CD14-positive monocyte (primary cell): ENCODE measurements at regions not wholly inside any gene's neighbourhood (a gene's known extent, or its start where the extent isn't known, plus 50 kb on each side); places are given as distances from the start of the nearest gene placed in this dataset.
A peak's percentile ranks its signal among the peaks of the same experiment; 100 is the strongest.

Experiments used
- DNase-seq, 3 donors: peaks; one replicate each; pipeline ENCODE4 v3.0.0-alpha.2; 2011 to 2022
- H2AFZ ChIP-seq: 2 replicates; pipeline ENCODE4 v1.6.0; 2012; ENCODE audit warnings: mild to moderate bottlenecking, low read depth, low read length, inconsistent platforms; ENCODE audit not compliant: insufficient read depth, poor library complexity, severe bottlenecking
- H3K27ac ChIP-seq, 2 donors: 1 replicate in 1 of 2; 2 replicates in 1 of 2; pipeline ENCODE4 v1.5.1; 2012 to 2013; ENCODE audit warnings: low read length in 2 of 2, control low read depth in 1 of 2, inconsistent platforms in 1 of 2, low read depth in 1 of 2, mild to moderate bottlenecking in 1 of 2
- H3K27me3 ChIP-seq, 2 donors: one replicate each; pipeline versions ENCODE4 v1.6.0 to v1.6.1; 2011 to 2013; ENCODE audit warnings: low read length in 2 of 2; ENCODE audit not compliant: control insufficient read depth in 2 of 2, insufficient read depth in 2 of 2
- H3K36me3 ChIP-seq, 2 donors: replicated peaks in 1 of 2; 1 replicate in 1 of 2; 2 replicates in 1 of 2; pipeline versions ENCODE4 v1.5.1 to v1.6.1; 2012 to 2013; ENCODE audit warnings: low read length in 2 of 2, control low read depth in 1 of 2, inconsistent platforms in 1 of 2, mild to moderate bottlenecking in 1 of 2; ENCODE audit not compliant: insufficient read depth in 2 of 2, control insufficient read depth in 1 of 2
- H3K4me1 ChIP-seq, 2 donors: 1 replicate in 1 of 2; 2 replicates in 1 of 2; pipeline versions ENCODE4 v1.5.1 to v1.6.1; 2012 to 2013; ENCODE audit warnings: low read length in 2 of 2, control low read depth in 1 of 2, inconsistent platforms in 1 of 2, mild to moderate bottlenecking in 1 of 2, moderate library complexity in 1 of 2; ENCODE audit not compliant: insufficient read depth in 2 of 2, control insufficient read depth in 1 of 2
- H3K4me2 ChIP-seq: replicated peaks from 2 replicates; pipeline ENCODE3; 2012; ENCODE audit warnings: low read length, moderate library complexity, mild to moderate bottlenecking; ENCODE audit not compliant: poor library complexity, severe bottlenecking; ENCODE audit errors: extremely low read depth
- H3K4me3 ChIP-seq, 3 experiments: fragments of 200-600 bp in 1 of 3; sonication (generic) in 1 of 3; replicated peaks in 1 of 3; 1 replicate in 2 of 3; 2 replicates in 1 of 3; pipeline ENCODE4 v1.5.1; 2011 to 2013; ENCODE audit warnings: low read length in 3 of 3, mild to moderate bottlenecking in 3 of 3, control low read depth in 2 of 3, low read depth in 2 of 3, inconsistent platforms in 1 of 3, moderate library complexity in 1 of 3
- H3K79me2 ChIP-seq: 2 replicates; pipeline ENCODE4 v1.6.0; 2012; ENCODE audit warnings: mild to moderate bottlenecking, control low read depth, inconsistent platforms, low read length, moderate library complexity; ENCODE audit not compliant: insufficient read depth
- H3K9ac ChIP-seq: 2 replicates; pipeline ENCODE4 v1.6.0; 2017; ENCODE audit warnings: low read length, mild to moderate bottlenecking; ENCODE audit not compliant: insufficient read depth, poor library complexity, severe bottlenecking
- H3K9me3 ChIP-seq, 2 donors: replicated peaks in 1 of 2; 1 replicate in 1 of 2; 2 replicates in 1 of 2; pipeline versions ENCODE4 v1.5.1 to v1.6.1; 2012 to 2013; ENCODE audit warnings: low read length in 2 of 2, control low read depth in 1 of 2; ENCODE audit not compliant: control insufficient read depth in 1 of 2, insufficient read depth in 1 of 2
- H4K20me1 ChIP-seq: 2 replicates; pipeline ENCODE4 v1.6.0; 2012; ENCODE audit warnings: mild to moderate bottlenecking, low read length, control low read depth, moderate library complexity; ENCODE audit not compliant: insufficient read depth
- H3K27ac Mint-ChIP-seq, 7 donors: one replicate each; pipeline ENCODE4 v1.8.0; 2020; ENCODE audit warnings: mild to moderate bottlenecking in 7 of 7, mixed read lengths in 7 of 7, moderate library complexity in 6 of 7, inconsistent platforms in 2 of 7
- H3K27me3 Mint-ChIP-seq, 3 donors: one replicate each; pipeline ENCODE4 v1.8.0; 2021 to 2022; ENCODE audit warnings: low read depth in 3 of 3, mild to moderate bottlenecking in 3 of 3, mixed read lengths in 3 of 3, moderate library complexity in 3 of 3, inconsistent platforms in 1 of 3
- H3K36me3 Mint-ChIP-seq, 2 donors: one replicate each; pipeline ENCODE4 v1.8.0; 2020; ENCODE audit warnings: mixed read lengths in 2 of 2, inconsistent platforms in 1 of 2, mild to moderate bottlenecking in 1 of 2
- H3K4me1 Mint-ChIP-seq: one replicate; pipeline ENCODE4 v1.8.0; 2020; ENCODE audit warnings: mild to moderate bottlenecking, mixed read lengths
- H3K4me3 Mint-ChIP-seq, 2 donors: one replicate each; pipeline ENCODE4 v1.8.0; 2020; ENCODE audit warnings: mild to moderate bottlenecking in 2 of 2, mixed read lengths in 2 of 2, moderate library complexity in 1 of 2
- H3K9me3 Mint-ChIP-seq, 7 donors: one replicate each; pipeline ENCODE4 v1.8.0; 2020 to 2022; ENCODE audit warnings: mixed read lengths in 7 of 7, mild to moderate bottlenecking in 6 of 7, moderate library complexity in 6 of 7, inconsistent platforms in 2 of 7
- WGBS: methylation state at CpG from one replicate; pipeline ENCODE4 v1.1.5; 2013; ENCODE audit warnings: missing lambda C conversion rate; ENCODE audit not compliant: insufficient coverage; 5-methylcytosine and 5-hydroxymethylcytosine counted together
- intact Hi-C, 2 donors: fragments of 100-400 bp; cut with micrococcal nuclease; formaldehyde crosslinking; loops; one replicate each; pipeline versions ENCODE4 v1.15.0 to v1.15.1; 2023
- TF ChIP-seq, protein P1 (sequence below): fragments of 200-600 bp; IDR thresholded peaks from one replicate; pipeline ENCODE4 v1.8.0; 2022; ENCODE audit warnings: antibody characterized with exemption, mild to moderate bottlenecking

DNA sequence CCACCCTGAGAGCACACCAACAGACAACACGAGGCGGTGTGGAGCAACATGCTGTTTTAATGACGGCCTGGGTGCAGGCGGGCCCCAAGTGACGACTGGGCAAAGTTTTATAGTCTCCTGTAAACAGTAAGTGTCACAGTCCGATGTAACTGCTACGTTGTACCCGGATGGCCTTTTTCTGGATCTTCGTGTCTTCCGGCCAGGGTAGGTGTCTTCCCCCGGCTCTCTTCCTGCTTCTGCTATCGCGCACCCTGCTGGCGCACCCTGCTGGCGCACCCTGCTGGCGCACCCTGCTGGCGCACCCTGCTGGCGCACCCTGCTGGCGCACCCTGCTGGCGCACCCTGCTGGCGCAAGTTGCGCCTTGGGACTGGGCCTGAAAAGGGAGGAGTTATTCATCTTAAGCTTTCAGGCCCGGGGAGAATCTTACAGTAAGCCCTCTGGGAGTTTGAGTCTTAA is 143.0 kb upstream of the TARS1 start:
- peaks cover 17 to 18% of the 10 kb centered on the region in 2 donors for H3K4me1 ChIP-seq
- H3K9me3 Mint-ChIP-seq, result peaks cover 0 to 10% (median 2%) of the 10 kb centered on the region in 7 donors
- no peaks in the 10 kb centered on the region for H3K36me3 ChIP-seq
- H3K4me3 Mint-ChIP-seq, result no peak overlapping the region
- no peaks in the 10 kb centered on the region for H3K27me3 ChIP-seq
- 93% methylated on average over 17 of the region's 23 CpGs for WGBS
- peaks cover 0 to 10% of the 10 kb centered on the region in 2 donors for H3K9me3 ChIP-seq
- H3K4me3 ChIP-seq, result no peak overlapping the region
- H3K27me3 Mint-ChIP-seq, result peaks cover under 1 to 4% (median 1%) of the 10 kb centered on the region in 3 donors
- H4K20me1 ChIP-seq, result no peaks in the 10 kb centered on the region
- intact Hi-C loops, result no loop called here
- no peaks in the 10 kb centered on the region for H3K79me2 ChIP-seq
- DNase-seq, result no peak
- no peak overlapping the region for H3K27ac Mint-ChIP-seq
- H3K36me3 Mint-ChIP-seq, result no peaks in the 10 kb centered on the region
- peaks cover 18% of the 10 kb centered on the region for H3K4me1 Mint-ChIP-seq
- TF ChIP-seq, protein P1, sequence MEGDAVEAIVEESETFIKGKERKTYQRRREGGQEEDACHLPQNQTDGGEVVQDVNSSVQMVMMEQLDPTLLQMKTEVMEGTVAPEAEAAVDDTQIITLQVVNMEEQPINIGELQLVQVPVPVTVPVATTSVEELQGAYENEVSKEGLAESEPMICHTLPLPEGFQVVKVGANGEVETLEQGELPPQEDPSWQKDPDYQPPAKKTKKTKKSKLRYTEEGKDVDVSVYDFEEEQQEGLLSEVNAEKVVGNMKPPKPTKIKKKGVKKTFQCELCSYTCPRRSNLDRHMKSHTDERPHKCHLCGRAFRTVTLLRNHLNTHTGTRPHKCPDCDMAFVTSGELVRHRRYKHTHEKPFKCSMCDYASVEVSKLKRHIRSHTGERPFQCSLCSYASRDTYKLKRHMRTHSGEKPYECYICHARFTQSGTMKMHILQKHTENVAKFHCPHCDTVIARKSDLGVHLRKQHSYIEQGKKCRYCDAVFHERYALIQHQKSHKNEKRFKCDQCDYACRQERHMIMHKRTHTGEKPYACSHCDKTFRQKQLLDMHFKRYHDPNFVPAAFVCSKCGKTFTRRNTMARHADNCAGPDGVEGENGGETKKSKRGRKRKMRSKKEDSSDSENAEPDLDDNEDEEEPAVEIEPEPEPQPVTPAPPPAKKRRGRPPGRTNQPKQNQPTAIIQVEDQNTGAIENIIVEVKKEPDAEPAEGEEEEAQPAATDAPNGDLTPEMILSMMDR, result no peak
- no peak overlapping the region for H2AFZ ChIP-seq
- H3K4me2 ChIP-seq, result no peak overlapping the region
- H3K9ac ChIP-seq, result no peak overlapping the region
- H3K27ac ChIP-seq, result no peak overlapping the region

GRCh38 chr5:33299621-33300208 is 141.1 kb upstream of the TARS1 start:
- Histone ChIP-seq H4K20me1 (no peaks in the 10 kb centered on the region), H2AFZ (no peak overlapping the region), H3K36me3 (no peaks in the 10 kb centered on the region), H3K79me2 (no peaks in the 10 kb centered on the region), H3K27ac (peak overlapping the region in 1 of 2 donors; percentile 82), H3K4me3 (peak overlapping the region in 1 of 3 experiments; percentile 43), H3K4me2 (peak overlapping the region; percentile 56), H3K4me1 (peaks cover 17 to 18% of the 10 kb centered on the region in 2 donors), H3K9ac (peak overlapping the region; percentile 44), H3K27me3 (no peaks in the 10 kb centered on the region), H3K9me3 (peaks cover 0 to 5% of the 10 kb centered on the region in 2 donors)
- TF ChIP-seq, protein P1, result no peak
- intact Hi-C loops, result no loop called here
- Mint-ChIP-seq H3K9me3 (peaks cover 0 to 6% (median 0%) of the 10 kb centered on the region in 7 donors), H3K36me3 (no peaks in the 10 kb centered on the region), H3K27ac (peak overlapping the region; percentile 48 to 97 (median 88)), H3K4me3 (peak overlapping the region in 1 of 2 donors; percentile 81), H3K4me1 (peaks cover 18% of the 10 kb centered on the region), H3K27me3 (peaks cover 0 to 2% (median 1%) of the 10 kb centered on the region in 3 donors)
- peak; percentile 38 to 90 (median 65) for DNase-seq
- no CpG with 5 or more reads among the region's 5 CpGs for WGBS
